ENCODE measurements at regions not wholly inside any gene's neighbourhood (a gene's known extent, or its start where the extent isn't known, plus 50 kb on each side); places are given as distances from the start of the nearest gene placed in this dataset.
"Not testable (repeated sequence)": the region's sequence is repeated elsewhere in the genome, so short reads cannot be mapped to it uniquely, and the experiment has no call there.

- DNase-seq = peak; percentile 71
Observed at GRCh38 chr15:34650177-34650576, 66.7 kb upstream of the GOLGA8B start.

- DNase-seq = no peak
Observed at GRCh38 chr15:34648294-34648631, 64.8 kb upstream of the GOLGA8B start.

GRCh38 chr15:34647569-34648293, 64.3 kb upstream of the GOLGA8B start:
- DNase-seq = no peak

GRCh38 chr15:34646918-34647317, 63.5 kb upstream of the GOLGA8B start:
- no peak for DNase-seq

- DNase-seq = peak; percentile 22
Observed at GRCh38 chr15:34644851-34645250, 61.4 kb upstream of the GOLGA8B start.

GRCh38 chr15:34644061-34644460, 60.6 kb upstream of the GOLGA8B start:
- peak; percentile 87 for DNase-seq

GRCh38 chr15:34642247-34642646, 58.8 kb upstream of the GOLGA8B start:
- DNase-seq = no peak

GRCh38 chr15:34640661-34641060, 57.2 kb upstream of the GOLGA8B start:
- no peak for DNase-seq

- DNase-seq = no peak
Observed at GRCh38 chr15:34637305-34637704, 53.9 kb upstream of the GOLGA8B start.

GRCh38 chr15:34633602-34634001, 50.2 kb upstream of the GOLGA8B start:
- DNase-seq = not testable (repeated sequence)

Data from EL (cell line).